Stimulated activated CD4-positive, alpha-beta T cell treated with anti-CD3 and anti-CD28 coated beads, Interleukin-4, amount 100 ng/mL, for 4 hours (primary cell): ENCODE measurements at regions not wholly inside any gene's neighbourhood (a gene's known extent, or its start where the extent isn't known, plus 50 kb on each side); places are given as distances from the start of the nearest gene placed in this dataset.

Experiments used
- DNase-seq, 2 experiments: peaks; one replicate each; pipeline ENCODE4 v3.0.0-alpha.2; 2020

DNA sequence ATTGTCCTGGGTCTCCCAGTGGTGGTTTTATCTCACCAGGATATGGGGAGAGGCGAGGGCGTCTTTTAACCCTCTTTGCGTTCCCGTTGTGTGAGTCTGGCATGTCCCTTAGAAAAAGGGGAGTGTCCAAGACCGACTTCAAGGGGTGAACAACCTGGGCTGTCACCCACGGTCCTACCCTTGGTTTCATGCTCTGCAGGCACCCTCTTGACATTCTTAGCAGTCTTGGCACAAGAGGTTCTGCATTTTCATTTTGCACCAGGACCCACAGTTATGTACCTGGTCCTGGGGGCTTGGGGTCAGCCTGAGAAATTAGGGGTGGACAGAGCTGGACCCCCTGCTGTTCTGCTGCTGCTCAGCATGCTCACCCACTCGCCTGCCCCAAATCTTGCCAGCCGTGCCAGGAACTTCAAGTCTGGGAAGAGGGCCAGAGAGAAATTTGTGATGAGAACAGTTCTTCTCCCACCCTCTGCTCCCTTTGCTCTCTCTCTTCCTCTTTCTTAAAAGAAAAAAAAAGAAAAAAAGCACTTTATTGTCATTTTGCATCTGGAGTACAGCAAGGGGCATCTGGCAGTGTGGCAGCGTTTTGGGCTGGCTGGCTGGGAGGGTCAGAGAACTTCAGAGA, 471.2 kb downstream of the MIAT start:
- DNase-seq, result no peak

- DNase-seq, result no peak
Observed at GRCh38 chr22:27129266-27129665, 471.9 kb downstream of the MIAT start.

GRCh38 chr22:27130906-27131305, 473.5 kb downstream of the MIAT start:
- no peak for DNase-seq

DNA sequence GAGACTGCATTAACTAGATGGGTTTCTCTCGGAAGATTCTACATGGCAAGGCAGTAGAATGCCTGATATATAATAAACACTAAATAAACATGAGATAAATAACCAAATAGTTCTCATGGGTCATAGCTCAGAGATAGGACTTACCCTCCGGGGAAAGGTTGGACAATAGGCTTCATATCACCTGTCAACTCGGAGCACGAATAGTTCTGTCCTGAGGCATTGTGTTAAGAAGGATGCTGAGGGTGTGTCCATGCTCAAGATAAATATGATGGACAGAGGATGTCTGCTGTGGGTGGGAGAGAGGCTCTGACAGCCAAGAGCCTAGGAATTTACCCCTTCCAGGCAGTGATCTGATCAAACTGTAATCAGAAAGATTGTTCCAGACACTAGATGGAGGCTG, 474.0 kb downstream of the MIAT start:
- DNase-seq, result no peak

DNA sequence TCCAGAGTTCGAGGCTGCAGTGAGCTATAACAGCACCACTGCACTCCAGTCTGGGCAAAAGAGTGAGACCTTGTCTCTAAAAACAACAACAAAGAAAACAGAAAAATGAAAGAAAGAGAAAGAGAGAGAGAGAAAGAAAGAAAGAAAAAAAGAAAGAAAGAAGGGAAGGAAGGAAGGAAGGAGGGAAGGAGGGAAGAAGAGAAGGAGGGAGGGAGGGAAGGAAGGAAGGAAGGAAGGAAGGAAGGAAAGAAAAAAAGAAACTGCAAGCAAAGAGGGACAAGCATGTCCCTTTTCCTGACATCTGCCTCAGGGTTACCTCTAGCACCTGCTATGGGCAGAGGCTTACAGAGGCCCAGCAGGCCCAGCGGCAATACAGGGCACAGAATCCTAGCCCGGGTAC, 475.0 kb downstream of the MIAT start:
- no peak for DNase-seq

- no peak for DNase-seq
Observed at GRCh38 chr22:27133019-27133431, 475.6 kb downstream of the MIAT start.

GRCh38 chr22:27133681-27134314, 476.4 kb downstream of the MIAT start:
- no peak for DNase-seq

DNA sequence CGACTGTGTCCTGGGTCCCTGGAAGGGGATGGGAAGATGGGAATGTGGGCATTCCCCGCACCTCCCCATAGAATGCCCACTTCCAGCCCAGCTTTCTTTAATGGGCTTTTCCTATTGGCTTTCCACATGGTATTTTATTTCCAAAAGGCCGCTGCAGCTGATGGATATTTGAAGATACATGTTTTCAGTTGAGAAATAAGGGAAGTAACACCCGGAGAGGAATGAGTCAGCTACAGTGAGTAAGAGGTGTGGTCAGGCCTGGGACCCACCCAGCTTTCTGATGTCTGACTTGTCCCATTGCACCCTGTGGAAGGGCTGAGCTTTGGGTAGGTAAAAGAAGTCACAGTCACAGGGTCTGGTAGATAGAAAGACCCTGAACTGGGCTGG, 476.9 kb downstream of the MIAT start:
- DNase-seq, result no peak

- DNase-seq, result no peak
Observed at GRCh38 chr22:27135031-27135981, 477.9 kb downstream of the MIAT start.

DNA sequence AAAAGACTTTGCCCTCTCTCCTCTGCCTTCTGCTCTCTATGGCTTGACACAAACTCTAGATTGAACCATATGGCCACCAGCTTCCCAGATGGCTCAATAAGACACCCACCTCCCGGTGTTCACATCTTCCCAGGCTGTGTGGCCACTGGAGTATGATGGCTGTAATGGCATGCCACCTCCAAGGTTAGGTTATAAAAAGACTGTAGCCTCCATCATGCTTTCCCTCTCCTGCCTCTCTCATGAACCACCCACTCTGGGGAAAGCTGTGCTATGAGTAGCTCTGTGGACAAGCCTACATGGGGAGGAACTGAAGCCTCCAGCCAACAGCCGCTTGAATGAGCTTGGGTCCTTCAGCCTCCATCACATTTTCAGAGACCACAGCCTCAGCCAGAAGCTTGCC, 479.2 kb downstream of the MIAT start:
- DNase-seq, result no peak

- DNase-seq, result no peak
Observed at GRCh38 chr22:27137871-27138337, 480.5 kb downstream of the MIAT start.

DNA sequence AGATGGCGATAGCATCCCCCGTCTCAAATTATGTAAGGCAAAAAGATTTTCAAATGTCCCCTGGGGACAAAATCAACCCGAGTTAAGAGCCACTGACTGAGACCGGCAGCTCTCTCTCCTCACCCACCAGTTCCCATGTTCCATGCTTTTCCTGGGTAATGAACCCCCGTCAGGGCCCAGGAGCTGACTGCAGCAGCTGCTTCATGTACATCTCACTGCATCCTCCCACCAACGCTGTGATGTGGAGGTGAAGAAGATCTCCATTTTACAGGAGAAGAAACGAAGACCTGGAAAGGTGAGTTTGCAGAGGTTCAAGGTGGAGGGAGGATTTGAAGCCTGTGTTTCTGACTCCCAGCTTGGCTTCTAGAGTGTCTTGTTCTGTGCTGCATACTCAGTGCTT, 481.1 kb downstream of the MIAT start:
- no peak for DNase-seq

DNA sequence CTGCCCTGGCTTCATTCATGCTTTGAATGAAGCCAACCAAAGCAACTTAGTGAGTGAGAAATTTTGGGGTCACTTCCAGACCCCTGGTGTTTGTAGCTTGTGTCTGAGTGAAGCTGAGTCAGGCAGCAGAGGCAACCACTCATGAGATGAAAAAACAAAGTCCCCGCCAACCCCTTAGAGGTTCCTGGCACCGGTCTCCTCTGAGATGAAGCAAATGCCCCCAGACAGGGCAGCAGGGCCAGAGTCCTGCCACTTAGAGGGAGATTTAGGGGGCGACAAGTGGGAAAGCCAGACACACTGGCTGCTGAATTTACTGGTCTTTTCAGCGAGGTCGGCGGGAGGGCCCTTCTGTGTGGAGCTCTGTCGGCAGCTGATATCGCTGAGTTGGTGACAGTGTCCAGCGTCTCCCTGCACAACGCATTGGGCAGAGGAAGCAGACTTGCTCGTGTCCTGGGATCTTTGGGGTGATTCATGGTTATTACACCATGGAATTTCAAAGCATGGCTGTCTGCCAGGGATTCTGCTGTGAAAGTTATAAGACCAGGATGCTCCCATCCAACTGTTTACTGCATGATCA, 482.6 kb downstream of the MIAT start:
- no peak for DNase-seq

DNA sequence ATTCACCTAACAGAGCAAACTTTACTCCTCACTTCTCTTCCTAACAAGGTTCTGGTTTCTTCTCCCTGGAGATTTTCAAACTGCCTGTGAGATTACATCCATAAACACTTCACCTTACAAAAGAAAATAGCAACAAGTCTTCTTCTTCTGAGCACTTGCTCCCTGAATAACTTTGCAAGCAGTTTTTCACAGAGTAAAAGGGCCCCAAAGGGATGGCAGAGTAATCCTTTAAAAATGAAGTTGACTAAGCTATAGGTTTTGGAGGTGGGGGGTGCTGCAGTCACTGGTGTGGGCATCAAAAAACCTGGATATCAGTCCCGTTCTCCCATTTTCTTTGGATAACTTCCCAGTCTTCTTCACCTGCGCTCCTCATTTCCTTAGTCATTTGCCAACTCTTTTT, 484.9 kb downstream of the MIAT start:
- DNase-seq, result no peak

DNA sequence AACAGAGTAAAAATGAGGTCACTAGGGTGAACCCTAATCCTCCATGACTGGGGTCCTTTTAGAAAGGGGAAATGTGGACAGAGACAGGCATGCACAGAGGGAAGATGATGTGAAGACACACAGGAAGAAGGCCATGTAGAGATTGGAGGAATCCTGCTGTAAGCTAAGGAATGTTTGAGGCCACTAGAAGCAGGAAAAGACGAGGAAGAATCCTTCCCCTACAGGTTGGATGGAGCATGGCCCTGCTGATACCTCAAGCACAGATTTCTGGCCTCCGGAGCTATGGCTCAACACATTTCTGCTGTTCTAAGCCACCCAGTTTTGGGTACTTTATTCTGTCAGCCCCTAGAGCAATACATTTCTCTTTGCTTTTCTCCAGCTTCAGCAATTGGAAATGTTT, 486.9 kb downstream of the MIAT start:
- no peak for DNase-seq

- no peak for DNase-seq
Observed at GRCh38 chr22:27146866-27147633, 489.7 kb downstream of the MIAT start.

GRCh38 chr22:27148055-27148454, 490.7 kb downstream of the MIAT start:
- DNase-seq, result no peak

DNA sequence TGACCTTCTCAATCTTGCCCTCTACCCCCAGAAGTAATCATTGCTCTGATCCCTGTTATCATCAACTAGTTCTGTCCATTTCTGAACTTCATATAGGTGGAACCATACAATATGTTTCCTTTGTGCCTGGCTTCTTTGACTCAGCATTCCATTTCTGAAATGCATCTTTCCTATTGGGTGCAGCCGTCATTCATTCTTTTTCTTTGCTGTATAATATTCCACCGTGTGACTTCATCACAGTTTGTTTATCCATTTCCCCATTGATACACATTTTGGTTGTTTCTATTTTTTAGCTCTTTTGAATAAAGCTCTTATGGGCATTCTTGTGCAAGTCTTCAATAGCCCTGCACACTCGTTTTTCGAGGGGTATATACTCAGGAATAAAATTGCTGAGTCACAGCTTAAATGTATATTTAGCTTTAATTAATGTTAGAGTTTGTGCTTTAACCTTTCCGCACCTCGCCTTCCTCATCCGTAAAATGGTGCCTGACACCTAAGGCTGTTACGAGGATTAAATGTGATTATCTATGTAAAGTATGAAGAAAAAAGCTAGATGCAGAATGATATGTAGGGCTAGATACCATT, 491.6 kb downstream of the MIAT start:
- DNase-seq, result no peak

GRCh38 chr22:27149921-27150543, 492.6 kb downstream of the MIAT start:
- no peak for DNase-seq

GRCh38 chr22:27150544-27150941, 493.2 kb downstream of the MIAT start:
- DNase-seq, result no peak

GRCh38 chr22:27151407-27151806, 494.0 kb downstream of the MIAT start:
- no peak for DNase-seq

DNA sequence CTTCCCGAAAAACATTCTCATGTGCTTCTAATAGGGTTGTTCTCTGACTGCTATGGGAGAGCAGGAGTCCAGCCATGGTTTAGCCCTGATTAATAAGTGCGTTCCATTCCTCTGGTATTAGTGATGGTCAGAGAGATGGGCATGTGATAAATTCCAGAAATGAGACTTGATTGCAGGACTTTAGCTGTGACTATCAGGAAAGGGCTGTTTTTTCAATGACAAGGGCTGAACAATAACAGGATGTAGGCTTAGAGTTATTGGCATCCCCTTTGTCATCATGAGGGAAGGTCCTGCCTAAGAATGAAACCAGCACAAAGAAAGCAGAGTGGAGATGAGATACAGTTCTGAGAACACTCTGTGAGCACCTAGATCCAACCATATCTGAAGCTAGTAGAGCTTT, 494.6 kb downstream of the MIAT start:
- DNase-seq, result no peak
